ENCODE measurements at regions not wholly inside any gene's neighbourhood (a gene's known extent, or its start where the extent isn't known, plus 50 kb on each side); places are given as distances from the start of the nearest gene placed in this dataset.

- Histone ChIP-seq H3K36me3 (ENCODE audit: control insufficient read depth, insufficient read depth, low read length) (no peaks in the 10 kb centered on the region), H3K9me3 (no peaks in the 10 kb centered on the region), H3K4me1 (no peaks in the 10 kb centered on the region), H3K27me3 (replicated peaks; ENCODE audit: control insufficient read depth, insufficient read depth, low read length) (no peaks in the 10 kb centered on the region), H3K4me3 (ENCODE audit: low read depth, low read length) (no peak overlapping the region)
- Mint-ChIP-seq H3K4me3 (ENCODE audit: unreplicated experiment) (no peak overlapping the region), H3K4me1 (ENCODE audit: low read depth, unreplicated experiment) (no peaks in the 10 kb centered on the region), H3K9me3 (ENCODE audit: unreplicated experiment) (no peaks in the 10 kb centered on the region), H3K27ac (ENCODE audit: unreplicated experiment) (no peak overlapping the region), H3K36me3 (ENCODE audit: insufficient read depth, unreplicated experiment) (no peaks in the 10 kb centered on the region), H3K27me3 (ENCODE audit: insufficient read depth, unreplicated experiment) (peaks cover 2% of the 10 kb centered on the region)
- intact Hi-C loops (cut with micrococcal nuclease; ENCODE audit: unreplicated experiment), result no loop called here
- DNase-seq, result no peak
- BruUV-seq (replicated peaks), result no TSS peak
- CTCF ChIA-PET, result no interaction called here
- no peak for TF ChIP-seq CTCF (IDR thresholded peaks at IDR 0.05; ENCODE audit: insufficient read depth in 1 of 2, low read depth in 1 of 2, low read length in 1 of 2, severe bottlenecking in 1 of 2, unreplicated experiment in 1 of 2)
- POLR2A ChIA-PET, result no interaction called here
Observed at GRCh38 chr12:74660442-74660841, 122.8 kb downstream of the ATXN7L3B start.

GRCh38 chr12:74663958-74664357 lies 126.3 kb downstream of the ATXN7L3B start:
- H3K9me3 Mint-ChIP-seq (ENCODE audit: unreplicated experiment), result no peaks in the 10 kb centered on the region
- ChIA-PET POLR2A (no interaction called here), CTCF (no interaction called here)
- no peaks in the 10 kb centered on the region for H3K9me3 ChIP-seq
- H3K36me3 Mint-ChIP-seq (ENCODE audit: insufficient read depth, unreplicated experiment), result no peaks in the 10 kb centered on the region
- no peaks in the 10 kb centered on the region for H3K4me1 ChIP-seq
- no peak overlapping the region for H3K27ac Mint-ChIP-seq (ENCODE audit: unreplicated experiment)
- BruUV-seq (replicated peaks), result no TSS peak
- no peaks in the 10 kb centered on the region for H3K36me3 ChIP-seq (ENCODE audit: control insufficient read depth, insufficient read depth, low read length)
- no peaks in the 10 kb centered on the region for H3K27me3 ChIP-seq (replicated peaks; ENCODE audit: control insufficient read depth, insufficient read depth, low read length)
- TF ChIP-seq CTCF (IDR thresholded peaks at IDR 0.05; ENCODE audit: insufficient read depth in 1 of 2, low read depth in 1 of 2, low read length in 1 of 2, severe bottlenecking in 1 of 2, unreplicated experiment in 1 of 2), result no peak
- no peak overlapping the region for H3K4me3 ChIP-seq (ENCODE audit: low read depth, low read length)
- DNase-seq, result no peak
- H3K4me1 Mint-ChIP-seq (ENCODE audit: low read depth, unreplicated experiment), result no peaks in the 10 kb centered on the region
- peaks cover 2% of the 10 kb centered on the region for H3K27me3 Mint-ChIP-seq (ENCODE audit: insufficient read depth, unreplicated experiment)
- intact Hi-C loops (cut with micrococcal nuclease; ENCODE audit: unreplicated experiment), result no loop called here
- H3K4me3 Mint-ChIP-seq (ENCODE audit: unreplicated experiment), result no peak overlapping the region

- Mint-ChIP-seq H3K9me3 (ENCODE audit: unreplicated experiment) (no peaks in the 10 kb centered on the region), H3K36me3 (ENCODE audit: insufficient read depth, unreplicated experiment) (no peaks in the 10 kb centered on the region), H3K27me3 (ENCODE audit: insufficient read depth, unreplicated experiment) (peaks cover under 1% of the 10 kb centered on the region), H3K4me1 (ENCODE audit: low read depth, unreplicated experiment) (no peaks in the 10 kb centered on the region), H3K4me3 (ENCODE audit: unreplicated experiment) (no peak overlapping the region), H3K27ac (ENCODE audit: unreplicated experiment) (no peak overlapping the region)
- Histone ChIP-seq H3K9me3 (no peaks in the 10 kb centered on the region), H3K27me3 (replicated peaks; ENCODE audit: control insufficient read depth, insufficient read depth, low read length) (no peaks in the 10 kb centered on the region), H3K4me1 (no peaks in the 10 kb centered on the region), H3K4me3 (ENCODE audit: low read depth, low read length) (no peak overlapping the region), H3K36me3 (ENCODE audit: control insufficient read depth, insufficient read depth, low read length) (no peaks in the 10 kb centered on the region)
- BruUV-seq (replicated peaks), result no TSS peak
- TF ChIP-seq CTCF (IDR thresholded peaks at IDR 0.05; ENCODE audit: insufficient read depth in 1 of 2, low read depth in 1 of 2, low read length in 1 of 2, severe bottlenecking in 1 of 2, unreplicated experiment in 1 of 2), result no peak
- POLR2A ChIA-PET, result no interaction called here
- intact Hi-C loops (cut with micrococcal nuclease; ENCODE audit: unreplicated experiment), result no loop called here
- CTCF ChIA-PET, result no interaction called here
- DNase-seq, result no peak
Observed at GRCh38 chr12:74665690-74666089, 128.1 kb downstream of the ATXN7L3B start.

All from Caco-2 (cell line).